Endothelial cell of umbilical vein (primary cell): ENCODE measurements at regions not wholly inside any gene's neighbourhood (a gene's known extent, or its start where the extent isn't known, plus 50 kb on each side); places are given as distances from the start of the nearest gene placed in this dataset.

Experiments
- BruUV-seq: library from RNA; stranded (reverse); fragments of 400-500 nt; replicated peaks from 2 replicates; lab custom pipeline; 2021; lab: Mats Ljungman, UMichigan
- CTCF ChIA-PET: fragments of 300-600, 350-600 bp; sonication (Branson Sonifier 250); formaldehyde crosslinking; loops from one replicate; lab custom pipeline; 2021; ENCODE audit warnings: antibody characterized with exemption, inconsistent platforms; lab: Charles Lee
- POLR2A ChIA-PET: fragments of 300-600, 350-600 bp; sonication (Branson Sonifier 250); formaldehyde crosslinking; loops from one replicate; lab custom pipeline; 2021; ENCODE audit warnings: antibody characterized with exemption, inconsistent platforms; lab: Charles Lee
- DNase-seq: peaks from one replicate; pipeline ENCODE4 v3.0.0-alpha.2; 2011; ENCODE audit warnings: low read depth, low spot score
- FAIRE-seq: peaks from 2 replicates; lab custom pipeline; 2011; peaks lifted over from hg19 to GRCh38; lab: Jason Lieb, UNC
- H2AFZ ChIP-seq: 2 replicates; pipeline ENCODE4 v1.6.0; 2012; ENCODE audit warnings: low read depth, low read length, control low read depth, inconsistent platforms
- H3K27ac ChIP-seq: 2 replicates; pipeline ENCODE4 v1.5.1; 2011; ENCODE audit warnings: low read depth, mild to moderate bottlenecking, control low read depth, low read length, moderate library complexity; ENCODE audit not compliant: insufficient read depth
- H3K27me3 ChIP-seq, 2 experiments: 2 replicates each; pipeline versions ENCODE4 v1.6.0 to v1.6.1; 2011; ENCODE audit warnings: low read length in 2 of 2, mixed read lengths in 1 of 2; ENCODE audit not compliant: control insufficient read depth in 2 of 2, insufficient read depth in 2 of 2
- H3K36me3 ChIP-seq, 2 experiments: 2 replicates in 1 of 2; 3 replicates in 1 of 2; pipeline ENCODE4 v1.5.1; 2011; ENCODE audit warnings: low read length in 2 of 2, mild to moderate bottlenecking in 1 of 2, moderate library complexity in 1 of 2; ENCODE audit not compliant: control insufficient read depth in 2 of 2, insufficient read depth in 2 of 2; ENCODE audit errors: extremely low read depth in 1 of 2
- H3K4me1 ChIP-seq: 3 replicates; pipeline ENCODE4 v1.5.1; 2011; ENCODE audit warnings: mild to moderate bottlenecking, low read length; ENCODE audit not compliant: control insufficient read depth, insufficient read depth; ENCODE audit errors: extremely low read depth
- H3K4me2 ChIP-seq: 2 replicates; pipeline ENCODE4 v1.6.1; 2011; ENCODE audit warnings: low read length, control low read depth, mixed read lengths; ENCODE audit not compliant: insufficient read depth
- H3K4me3 ChIP-seq, 3 experiments: fragments of 200-600 bp in 1 of 3; sonication (generic), shearing (Covaris generic) in 1 of 3; replicated peaks in 1 of 3; 2 replicates each; pipeline ENCODE4 v1.5.1; 2011 to 2016; ENCODE audit warnings: control low read depth in 3 of 3, low read length in 3 of 3, mild to moderate bottlenecking in 2 of 3, inconsistent platforms in 1 of 3, low read depth in 1 of 3, moderate library complexity in 1 of 3; ENCODE audit not compliant: insufficient read depth in 1 of 3
- H3K79me2 ChIP-seq: 2 replicates; pipeline ENCODE4 v1.6.0; 2012; ENCODE audit warnings: low read length, inconsistent platforms; ENCODE audit not compliant: control insufficient read depth, insufficient read depth
- H3K9ac ChIP-seq: replicated peaks from 2 replicates; pipeline ENCODE3; 2011; ENCODE audit warnings: low read length, control low read depth; ENCODE audit not compliant: insufficient read depth; ENCODE audit errors: extremely low read depth
- H3K9me1 ChIP-seq: replicated peaks from 3 replicates; pipeline ENCODE4 v1.6.0; 2011; ENCODE audit warnings: mild to moderate bottlenecking, low read length; ENCODE audit not compliant: control insufficient read depth, insufficient read depth; ENCODE audit errors: extremely low read depth
- H3K9me3 ChIP-seq: replicated peaks from 2 replicates; pipeline ENCODE4 v1.5.1; 2012; ENCODE audit warnings: low read length, inconsistent platforms; ENCODE audit not compliant: control insufficient read depth, insufficient read depth
- H4K20me1 ChIP-seq: replicated peaks from 2 replicates; pipeline ENCODE3; 2011; ENCODE audit warnings: mild to moderate bottlenecking, low read length; ENCODE audit not compliant: control insufficient read depth, insufficient read depth; ENCODE audit errors: extremely low read depth
- EZH2 ChIP-seq: IDR thresholded peaks from 2 replicates; pipeline ENCODE4 v1.6.1; 2012; ENCODE audit warnings: borderline replicate concordance, low read depth, mild to moderate bottlenecking, moderate library complexity, low read length, inconsistent platforms; ENCODE audit not compliant: severe bottlenecking
- FOS ChIP-seq: IDR thresholded peaks from 2 replicates; pipeline ENCODE4 v1.6.1; 2011; ENCODE audit warnings: mild to moderate bottlenecking, low read length, moderate library complexity, borderline replicate concordance; ENCODE audit not compliant: insufficient read depth
- GATA2 ChIP-seq: IDR thresholded peaks from 2 replicates; pipeline ENCODE4 v1.7.0; 2011; ENCODE audit warnings: low read depth, mild to moderate bottlenecking, moderate library complexity, mixed read lengths, low read length; ENCODE audit not compliant: insufficient read length, insufficient read depth
- JUN ChIP-seq: IDR thresholded peaks from 2 replicates; pipeline ENCODE4 v1.6.1; 2011; ENCODE audit warnings: borderline replicate concordance, low read depth; ENCODE audit not compliant: insufficient read length, insufficient read depth
- MYC ChIP-seq: IDR thresholded peaks from one replicate; pipeline ENCODE4 v1.6.1; 2011; ENCODE audit warnings: mild to moderate bottlenecking, low read depth, low read length
- POLR2AphosphoS5 ChIP-seq: IDR thresholded peaks from 2 replicates; pipeline ENCODE4 v1.6.1; 2012; ENCODE audit warnings: low read depth, mild to moderate bottlenecking, control low read depth, low read length, moderate library complexity; ENCODE audit not compliant: insufficient read depth
- dilution Hi-C: fragments of 300-500 bp; cut with MboI; formaldehyde crosslinking; loops from one replicate; pipeline ENCODE4 v1.15.0; 2019; ENCODE audit warnings: low sequenced_read_pairs; ENCODE audit not compliant: extremely low pct_ligation_motif_present
- intact Hi-C: fragments of 100-400 bp; cut with micrococcal nuclease; formaldehyde crosslinking; loops from one replicate; pipeline ENCODE4 v1.10.0; 2022
- TF ChIP-seq, protein P1 (sequence below): IDR thresholded peaks from 2 replicates; pipeline ENCODE4 v1.6.1; 2011; ENCODE audit not compliant: insufficient read depth, insufficient read length
- TF ChIP-seq, protein P2 (sequence below), 2 donors: IDR thresholded peaks; 1 replicate in 1 of 2; 2 replicates in 1 of 2; pipeline ENCODE4 v1.5.1; 2011; ENCODE audit warnings: low read length in 2 of 2, mild to moderate bottlenecking in 2 of 2, moderate library complexity in 2 of 2, control low read depth in 1 of 2, inconsistent platforms in 1 of 2, low read depth in 1 of 2; ENCODE audit not compliant: insufficient read depth in 1 of 2; ENCODE audit errors: extremely low read depth in 1 of 2

DNA sequence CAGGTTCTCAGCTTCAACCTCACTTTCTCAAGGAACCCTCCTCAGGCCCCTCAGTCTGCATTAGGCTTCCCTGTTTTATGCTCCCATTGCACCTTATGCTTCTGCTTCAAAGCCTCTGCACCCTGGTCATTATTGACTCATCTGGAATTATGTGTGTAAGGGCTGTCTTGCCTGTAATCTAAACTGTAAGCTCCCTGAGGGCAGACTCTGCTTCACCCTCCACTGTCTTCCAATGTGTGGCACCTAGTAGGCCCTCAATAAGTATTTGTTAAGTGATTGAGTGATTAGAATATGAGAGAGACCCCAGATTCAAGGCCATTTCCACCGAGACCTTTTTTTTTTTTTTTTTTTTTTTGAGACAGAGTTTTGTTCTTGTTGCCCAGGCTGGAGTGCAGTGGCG lies 79.1 kb downstream of the VCPKMT start:
- peaks cover 22% of the 10 kb centered on the region for H3K4me1 ChIP-seq
- no peaks in the 10 kb centered on the region for H3K79me2 ChIP-seq
- no peak overlapping the region for H3K27ac ChIP-seq
- FAIRE-seq (no peak), DNase-seq (no peak)
- H2AFZ ChIP-seq, result no peak overlapping the region
- no TSS peak for BruUV-seq
- no peaks in the 10 kb centered on the region for H3K27me3 ChIP-seq
- intact Hi-C loops (no loop called here), dilution Hi-C loops (no loop called here)
- no peaks in the 10 kb centered on the region for H3K9me3 ChIP-seq
- no peaks in the 10 kb centered on the region for H4K20me1 ChIP-seq
- no peaks in the 10 kb centered on the region for H3K9me1 ChIP-seq
- POLR2A ChIA-PET, result no interaction called here
- H3K36me3 ChIP-seq, result no peaks in the 10 kb centered on the region
- H3K4me3 ChIP-seq, result no peak overlapping the region
- H3K4me2 ChIP-seq, result no peak overlapping the region
- H3K9ac ChIP-seq, result no peak overlapping the region
- TF ChIP-seq JUN (no peak), POLR2AphosphoS5 (no peak), MYC (no peak)
- TF ChIP-seq, protein P1, sequence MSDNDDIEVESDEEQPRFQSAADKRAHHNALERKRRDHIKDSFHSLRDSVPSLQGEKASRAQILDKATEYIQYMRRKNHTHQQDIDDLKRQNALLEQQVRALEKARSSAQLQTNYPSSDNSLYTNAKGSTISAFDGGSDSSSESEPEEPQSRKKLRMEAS, result no peak
- CTCF ChIA-PET, result interaction anchor here (0.9 kb wide), 1 partner anchor 46 kb away, joined by 3 read pairs; no protein-coding TSS in a partner anchor

DNA sequence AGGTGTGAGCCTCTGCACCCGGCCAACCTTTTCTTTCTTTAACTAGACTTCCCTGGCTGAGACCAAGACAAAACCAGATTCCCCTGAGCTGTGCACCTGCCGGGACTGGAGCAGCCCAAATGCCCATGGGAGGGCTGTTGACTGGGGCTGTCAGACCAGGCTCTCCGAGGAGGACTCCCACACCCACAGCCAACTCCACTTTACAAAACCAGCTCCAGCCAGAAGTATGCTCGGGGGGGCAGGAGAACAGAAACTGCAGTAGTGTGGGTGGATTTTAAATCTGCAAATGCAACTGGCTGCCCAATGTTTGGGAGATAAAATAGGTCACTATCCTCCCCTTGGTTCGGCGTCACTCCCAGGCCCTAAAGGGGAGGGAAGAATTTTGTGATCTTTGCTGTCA lies 78.5 kb downstream of the VCPKMT start:
- FAIRE-seq (no peak), DNase-seq (no peak)
- BruUV-seq, result no TSS peak
- H3K4me2 ChIP-seq, result no peak overlapping the region
- POLR2A ChIA-PET, result no interaction called here
- CTCF ChIA-PET, result interaction anchor here (0.9 to 2.0 kb wide), 3 partner anchors 18 to 172 kb away, joined by 3 to 7 read pairs (median 4); no protein-coding TSS in a partner anchor
- H3K36me3 ChIP-seq, result no peaks in the 10 kb centered on the region
- H4K20me1 ChIP-seq, result no peaks in the 10 kb centered on the region
- no peak overlapping the region for H3K27ac ChIP-seq
- H3K4me3 ChIP-seq, result no peak overlapping the region
- H3K79me2 ChIP-seq, result no peaks in the 10 kb centered on the region
- peaks cover 22% of the 10 kb centered on the region for H3K4me1 ChIP-seq
- intact Hi-C loops, result no loop called here
- dilution Hi-C loops, result no loop called here
- H3K27me3 ChIP-seq, result no peaks in the 10 kb centered on the region
- TF ChIP-seq JUN (no peak), EZH2 (no peak), POLR2AphosphoS5 (no peak), FOS (no peak), MYC (no peak), GATA2 (no peak)
- TF ChIP-seq, protein P2, sequence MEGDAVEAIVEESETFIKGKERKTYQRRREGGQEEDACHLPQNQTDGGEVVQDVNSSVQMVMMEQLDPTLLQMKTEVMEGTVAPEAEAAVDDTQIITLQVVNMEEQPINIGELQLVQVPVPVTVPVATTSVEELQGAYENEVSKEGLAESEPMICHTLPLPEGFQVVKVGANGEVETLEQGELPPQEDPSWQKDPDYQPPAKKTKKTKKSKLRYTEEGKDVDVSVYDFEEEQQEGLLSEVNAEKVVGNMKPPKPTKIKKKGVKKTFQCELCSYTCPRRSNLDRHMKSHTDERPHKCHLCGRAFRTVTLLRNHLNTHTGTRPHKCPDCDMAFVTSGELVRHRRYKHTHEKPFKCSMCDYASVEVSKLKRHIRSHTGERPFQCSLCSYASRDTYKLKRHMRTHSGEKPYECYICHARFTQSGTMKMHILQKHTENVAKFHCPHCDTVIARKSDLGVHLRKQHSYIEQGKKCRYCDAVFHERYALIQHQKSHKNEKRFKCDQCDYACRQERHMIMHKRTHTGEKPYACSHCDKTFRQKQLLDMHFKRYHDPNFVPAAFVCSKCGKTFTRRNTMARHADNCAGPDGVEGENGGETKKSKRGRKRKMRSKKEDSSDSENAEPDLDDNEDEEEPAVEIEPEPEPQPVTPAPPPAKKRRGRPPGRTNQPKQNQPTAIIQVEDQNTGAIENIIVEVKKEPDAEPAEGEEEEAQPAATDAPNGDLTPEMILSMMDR (IDR thresholded peaks at IDR 0.05; ENCODE audit: extremely low read depth in 1 of 2, insufficient read depth in 1 of 2, low read depth in 1 of 2, low read length in 2 of 2), result no peak
- no peaks in the 10 kb centered on the region for H3K9me3 ChIP-seq
- H3K9ac ChIP-seq, result no peak overlapping the region
- no peak overlapping the region for H2AFZ ChIP-seq
- H3K9me1 ChIP-seq, result no peaks in the 10 kb centered on the region
